ENCODE measurements at regions not wholly inside any gene's neighbourhood (a gene's known extent, or its start where the extent isn't known, plus 50 kb on each side); places are given as distances from the start of the nearest gene placed in this dataset.

- no peak for TF ChIP-seq POLR2A (IDR thresholded peaks at IDR 0.05)
- TF ChIP-seq CTCF (IDR thresholded peaks at IDR 0.05): no peak
Observed at GRCh38 chr2:121044412-121044811, 240.6 kb downstream of the TFCP2L1 start.
